GM19324 (cell line): ENCODE measurements at regions not wholly inside any gene's neighbourhood (a gene's known extent, or its start where the extent isn't known, plus 50 kb on each side); places are given as distances from the start of the nearest gene placed in this dataset.

Experiments
- ATAC-seq: cut with Tn5 transposase; IDR thresholded peaks from one replicate; pipeline ENCODE4 v1.9.1; 2021; ENCODE audit warnings: mild to moderate bottlenecking, moderate library complexity; ENCODE audit not compliant: unreplicated experiment, low FRiP score

- ATAC-seq: no peak
These were observed 62.7 kb downstream of the SIK1 start for GRCh38 chr21:43364261-43364510.

- no peak for ATAC-seq
These were observed 63.2 kb downstream of the SIK1 start for GRCh38 chr21:43363506-43364260.

GRCh38 chr21:43362915-43363314 lies 64.0 kb downstream of the SIK1 start:
- ATAC-seq: no peak

- ATAC-seq: peak; percentile 58
These were observed 64.6 kb downstream of the SIK1 start for GRCh38 chr21:43362321-43362791.

GRCh38 chr21:43361493-43362296 lies 65.2 kb downstream of the SIK1 start:
- peak; percentile 39 for ATAC-seq

GRCh38 chr21:43361127-43361492 lies 65.8 kb downstream of the SIK1 start:
- ATAC-seq: no peak

- no peak for ATAC-seq
These were observed 66.3 kb downstream of the SIK1 start for GRCh38 chr21:43360441-43361126.

- no peak for ATAC-seq
These were observed 67.8 kb downstream of the SIK1 start for GRCh38 chr21:43358940-43359822.

- ATAC-seq: no peak
These were observed 69.1 kb downstream of the SIK1 start for GRCh38 chr21:43357715-43358430.

- ATAC-seq: no peak
These were observed 71.0 kb downstream of the SIK1 start for GRCh38 chr21:43355925-43356289.

GRCh38 chr21:43355266-43355924 lies 71.5 kb downstream of the SIK1 start:
- ATAC-seq: no peak

- no peak for ATAC-seq
These were observed 72.3 kb downstream of the SIK1 start for GRCh38 chr21:43354666-43355065.

GRCh38 chr21:43354026-43354420 lies 72.9 kb downstream of the SIK1 start:
- ATAC-seq: no peak

GRCh38 chr21:43353282-43354025 lies 73.5 kb downstream of the SIK1 start:
- no peak for ATAC-seq

GRCh38 chr21:43352568-43353281 lies 74.2 kb downstream of the SIK1 start:
- peak; percentile 83 for ATAC-seq

GRCh38 chr21:43352154-43352537 lies 74.8 kb downstream of the SIK1 start:
- no peak for ATAC-seq

GRCh38 chr21:43351501-43352153 lies 75.3 kb downstream of the SIK1 start:
- ATAC-seq: no peak

- no peak for ATAC-seq
These were observed 77.3 kb downstream of the SIK1 start for GRCh38 chr21:43349644-43350043.
